ENCODE measurements at regions not wholly inside any gene's neighbourhood (a gene's known extent, or its start where the extent isn't known, plus 50 kb on each side); places are given as distances from the start of the nearest gene placed in this dataset.

DNA sequence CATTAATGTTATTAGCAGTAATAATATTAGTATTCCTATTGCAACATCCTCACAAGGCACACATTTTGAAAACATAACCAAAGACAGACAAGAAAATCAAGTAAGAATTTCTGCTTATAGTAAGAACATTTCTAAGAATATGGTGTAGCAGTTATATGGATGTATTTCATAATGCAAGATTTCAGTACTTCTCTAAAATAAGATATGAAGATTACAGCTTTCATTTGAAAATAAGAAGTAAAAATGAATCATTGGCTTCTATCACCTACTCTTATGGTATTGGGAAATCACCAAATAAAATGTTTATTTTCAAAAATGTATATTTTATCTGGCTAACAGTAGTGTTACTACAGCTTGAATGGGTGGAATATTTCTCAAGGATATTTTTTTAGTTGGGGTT lies 103.8 kb upstream of the USP25 start:
- H2BK120ac ChIP-seq (ENCODE audit: low read depth, low read length, poor library complexity, severe bottlenecking) = no peak overlapping the region
- no peak overlapping the region for H2BK5ac ChIP-seq (ENCODE audit: insufficient read length, low read length)
- DNase-seq = no peak
- H4K91ac ChIP-seq (ENCODE audit: insufficient read length, low read depth, low read length) = no peak overlapping the region
- no peak overlapping the region for H3K27ac ChIP-seq (ENCODE audit: insufficient read length, low read depth, low read length)
- H3T11ph ChIP-seq (ENCODE audit: low read length) = no peak overlapping the region
- H3K4me3 Mint-ChIP-seq = no peak overlapping the region
- H3K9me3 Mint-ChIP-seq = no peaks in the 10 kb centered on the region
- no peak overlapping the region for H2BK12ac ChIP-seq (ENCODE audit: insufficient read length, low read depth, low read length)
- H3K79me1 ChIP-seq (ENCODE audit: insufficient read depth, low read depth, low read length, poor library complexity, severe bottlenecking) = no peaks in the 10 kb centered on the region
- H3K27me3 Mint-ChIP-seq (ENCODE audit: low read depth) = no peaks in the 10 kb centered on the region
- H2BK20ac ChIP-seq (ENCODE audit: low read depth, low read length, poor library complexity, severe bottlenecking) = no peak overlapping the region
- H3K23me2 ChIP-seq (ENCODE audit: insufficient read length, low read depth, low read length, poor library complexity, severe bottlenecking) = no peaks in the 10 kb centered on the region
- H4K5ac ChIP-seq (ENCODE audit: insufficient read length, low read depth, low read length) = no peak overlapping the region
- no peak overlapping the region for H2BK15ac ChIP-seq (ENCODE audit: low read depth, low read length)
- H2AFZ ChIP-seq (ENCODE audit: low read length) = no peak overlapping the region
- H2AK5ac ChIP-seq (ENCODE audit: insufficient read length, low read length) = no peak overlapping the region
- no peaks in the 10 kb centered on the region for H3K36me3 Mint-ChIP-seq (ENCODE audit: insufficient read depth in 1 of 3, low read depth in 3 of 3)
- H3K4me1 ChIP-seq (ENCODE audit: insufficient read depth, low read length) = no peaks in the 10 kb centered on the region
- H3K27me3 ChIP-seq (ENCODE audit: insufficient read depth, low read length) = no peaks in the 10 kb centered on the region
- no peak overlapping the region for H3K9ac ChIP-seq (ENCODE audit: extremely low read depth, insufficient read length, low read length)
- H4K8ac ChIP-seq (replicated peaks; ENCODE audit: insufficient read length, low read depth, low read length) = no peak overlapping the region
- TF ChIP-seq, protein P1, sequence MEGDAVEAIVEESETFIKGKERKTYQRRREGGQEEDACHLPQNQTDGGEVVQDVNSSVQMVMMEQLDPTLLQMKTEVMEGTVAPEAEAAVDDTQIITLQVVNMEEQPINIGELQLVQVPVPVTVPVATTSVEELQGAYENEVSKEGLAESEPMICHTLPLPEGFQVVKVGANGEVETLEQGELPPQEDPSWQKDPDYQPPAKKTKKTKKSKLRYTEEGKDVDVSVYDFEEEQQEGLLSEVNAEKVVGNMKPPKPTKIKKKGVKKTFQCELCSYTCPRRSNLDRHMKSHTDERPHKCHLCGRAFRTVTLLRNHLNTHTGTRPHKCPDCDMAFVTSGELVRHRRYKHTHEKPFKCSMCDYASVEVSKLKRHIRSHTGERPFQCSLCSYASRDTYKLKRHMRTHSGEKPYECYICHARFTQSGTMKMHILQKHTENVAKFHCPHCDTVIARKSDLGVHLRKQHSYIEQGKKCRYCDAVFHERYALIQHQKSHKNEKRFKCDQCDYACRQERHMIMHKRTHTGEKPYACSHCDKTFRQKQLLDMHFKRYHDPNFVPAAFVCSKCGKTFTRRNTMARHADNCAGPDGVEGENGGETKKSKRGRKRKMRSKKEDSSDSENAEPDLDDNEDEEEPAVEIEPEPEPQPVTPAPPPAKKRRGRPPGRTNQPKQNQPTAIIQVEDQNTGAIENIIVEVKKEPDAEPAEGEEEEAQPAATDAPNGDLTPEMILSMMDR (conservative IDR thresholded peaks at IDR 0.05) = no peak
- no peak overlapping the region for H3K23ac ChIP-seq (ENCODE audit: insufficient read length, low read depth, low read length)
- H3K4me2 ChIP-seq (ENCODE audit: insufficient read depth, insufficient read length, low read length) = no peak overlapping the region
- no peak overlapping the region for H3K27ac Mint-ChIP-seq
- no peaks in the 10 kb centered on the region for H3K79me2 ChIP-seq (ENCODE audit: insufficient read depth, low read length)
- H3K14ac ChIP-seq (ENCODE audit: insufficient read depth, low read length) = no peak overlapping the region
- no peak overlapping the region for H3K56ac ChIP-seq (ENCODE audit: insufficient read length, low read depth, low read length)
- H3K4ac ChIP-seq (ENCODE audit: low read depth, low read length) = no peak overlapping the region
- peaks cover 5 to 10% of the 10 kb centered on the region in 2 experiments for H3K4me1 Mint-ChIP-seq
- H3K18ac ChIP-seq (ENCODE audit: insufficient read length, low read depth, low read length) = no peak overlapping the region
- no peaks in the 10 kb centered on the region for H3K9me3 ChIP-seq (ENCODE audit: control insufficient read depth, low read depth, low read length)
- no peaks in the 10 kb centered on the region for H4K20me1 ChIP-seq (ENCODE audit: control insufficient read depth, insufficient read depth, insufficient read length)
